GM21723 (cell line): ENCODE measurements at regions not wholly inside any gene's neighbourhood (a gene's known extent, or its start where the extent isn't known, plus 50 kb on each side); places are given as distances from the start of the nearest gene placed in this dataset.

Source experiments
- ATAC-seq: cut with Tn5 transposase; IDR thresholded peaks from one replicate; pipeline ENCODE4 v1.9.1; 2021; ENCODE audit warnings: mild to moderate bottlenecking, moderate library complexity; ENCODE audit not compliant: unreplicated experiment

DNA sequence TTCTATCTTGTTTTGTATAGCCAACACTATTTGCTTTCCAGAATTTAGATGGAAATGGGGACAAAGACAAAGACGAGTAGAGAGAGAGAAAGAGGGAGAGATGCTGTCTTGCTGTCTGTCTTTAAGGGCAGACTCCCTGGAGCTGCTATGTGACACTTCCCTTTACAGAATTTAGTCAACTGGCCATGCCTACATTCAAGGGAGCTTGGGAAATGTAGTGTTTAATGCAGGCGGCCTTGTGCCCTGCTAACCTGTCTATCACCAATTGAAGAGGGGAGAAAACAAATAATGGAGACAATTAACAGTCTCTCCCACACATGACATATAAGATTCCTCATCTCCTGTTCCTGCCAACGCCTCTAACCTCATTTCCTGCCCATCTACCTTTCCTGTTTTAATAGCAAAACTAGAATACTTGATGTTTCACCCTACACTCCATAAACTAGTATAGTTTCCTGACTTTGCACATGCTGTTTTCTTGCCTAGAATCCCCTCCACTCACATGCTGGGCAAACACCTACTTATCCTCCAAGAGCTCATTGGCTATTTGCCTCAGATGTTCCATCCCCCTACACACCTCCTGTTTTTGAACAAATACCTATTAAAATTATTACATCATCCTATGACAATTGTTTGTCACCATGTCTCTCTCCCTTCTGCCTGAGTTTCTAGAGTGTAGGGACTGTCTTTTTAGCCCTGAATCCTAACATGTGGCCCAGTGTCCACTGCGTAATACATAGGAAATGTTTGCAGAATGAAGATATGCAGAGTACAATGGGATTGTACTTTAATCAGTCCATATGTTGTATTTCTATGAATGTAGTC lies 117.2 kb downstream of the SLC25A24 start:
- ATAC-seq = no peak

DNA sequence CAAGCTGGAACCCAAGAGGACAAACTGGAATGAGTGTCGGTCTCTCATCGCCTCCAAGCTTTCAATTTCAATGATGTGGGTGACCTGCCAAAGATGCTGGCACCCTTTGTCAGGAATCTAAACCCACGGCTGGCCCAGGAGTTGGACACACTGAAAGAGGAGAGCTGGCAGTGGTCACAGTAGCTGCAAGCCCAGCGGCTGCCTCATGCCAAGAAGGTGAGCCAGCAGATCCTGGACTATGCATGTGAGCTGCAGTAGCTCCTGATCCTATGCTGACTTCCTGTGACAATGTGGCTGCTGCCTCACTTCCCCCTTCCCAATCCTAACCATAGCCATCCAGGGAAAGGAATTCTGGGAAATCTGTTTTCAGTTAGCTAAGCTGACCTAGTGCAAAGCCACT lies 117.0 kb upstream of the VAV3 start:
- ATAC-seq = no peak

DNA sequence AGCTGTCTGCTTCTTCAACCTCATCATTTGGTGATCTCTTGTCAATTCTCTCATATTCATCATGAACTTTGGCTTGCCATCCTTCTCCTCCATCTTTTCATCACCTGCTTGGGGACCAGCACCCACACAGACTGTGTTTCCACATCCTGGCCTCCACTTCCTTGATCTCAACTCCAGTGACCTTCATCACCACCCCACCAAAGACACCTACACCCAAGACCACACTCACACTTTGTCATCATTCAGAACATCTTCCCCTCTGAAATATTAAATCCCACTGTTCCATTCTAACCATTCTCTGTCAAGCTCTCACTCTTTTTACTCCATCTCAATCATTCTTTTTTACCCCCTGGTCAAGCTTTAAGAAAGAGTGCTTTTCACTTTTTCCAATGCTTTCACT lies 115.5 kb upstream of the VAV3 start:
- ATAC-seq = no peak

DNA sequence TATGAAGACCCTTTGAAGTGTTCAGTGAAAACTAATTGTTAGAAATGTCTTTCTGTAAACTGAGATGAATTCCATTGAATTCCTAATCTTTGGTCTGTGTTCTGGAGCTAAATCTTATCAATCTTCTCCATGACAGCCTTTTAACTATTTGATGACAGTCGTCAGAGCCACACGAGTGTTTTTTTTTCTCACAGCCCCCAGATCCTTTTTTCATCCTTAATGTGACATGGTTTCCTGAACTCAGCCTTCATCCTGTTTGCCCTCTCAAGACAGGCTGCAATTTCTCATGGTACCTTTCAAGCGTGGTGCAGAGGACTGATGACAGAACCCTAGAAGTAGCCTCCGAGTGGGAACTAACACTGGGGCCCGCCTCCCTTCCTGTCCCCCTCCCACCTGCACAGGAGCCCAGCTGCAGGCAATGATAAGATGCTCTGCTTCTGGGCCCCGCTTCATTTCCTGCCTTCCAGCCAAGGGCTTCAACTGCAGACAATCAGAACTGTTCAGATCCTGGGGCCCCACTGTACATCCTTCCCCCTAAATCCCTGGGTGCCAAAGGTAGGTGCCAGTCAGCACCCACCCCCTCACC lies 114.6 kb upstream of the VAV3 start:
- ATAC-seq = no peak

DNA sequence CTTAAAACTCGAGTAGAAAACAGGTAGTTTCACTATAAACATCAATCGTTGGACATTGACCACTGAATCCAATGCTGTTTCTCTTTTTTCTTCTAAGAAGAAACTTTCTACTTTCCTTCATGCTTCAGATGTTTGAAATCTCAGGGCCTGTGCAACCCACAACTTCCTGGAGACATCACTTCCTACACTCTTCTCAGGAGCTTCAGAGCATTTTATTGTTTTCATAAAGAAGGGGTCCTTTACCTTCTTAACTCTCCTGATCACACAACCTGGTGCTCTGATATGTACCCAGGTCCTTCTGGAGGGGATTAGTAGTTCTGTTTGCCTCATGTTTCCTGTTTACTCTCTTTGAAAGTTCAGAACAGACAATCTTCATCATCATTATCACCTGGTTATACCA lies 113.0 kb upstream of the VAV3 start:
- ATAC-seq = no peak

DNA sequence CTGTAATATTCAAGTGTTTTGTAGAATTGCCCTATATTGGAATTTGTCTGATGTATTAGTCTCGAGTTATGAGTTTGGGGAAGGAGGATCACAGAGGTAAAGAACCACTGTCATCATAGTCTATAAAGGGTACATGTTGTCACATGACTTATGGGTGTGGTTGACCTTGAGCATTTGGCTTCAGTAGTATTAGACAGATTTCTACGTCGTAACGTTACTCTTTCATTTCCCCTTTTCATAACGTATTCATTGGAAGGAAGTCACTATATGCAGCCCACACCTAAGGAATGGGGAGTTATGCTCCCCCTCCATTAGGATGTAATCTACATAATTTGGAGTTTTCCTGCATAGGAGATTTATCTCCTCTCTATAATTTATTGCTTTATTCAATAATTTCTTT lies 110.1 kb upstream of the VAV3 start:
- peak; percentile 92 for ATAC-seq

DNA sequence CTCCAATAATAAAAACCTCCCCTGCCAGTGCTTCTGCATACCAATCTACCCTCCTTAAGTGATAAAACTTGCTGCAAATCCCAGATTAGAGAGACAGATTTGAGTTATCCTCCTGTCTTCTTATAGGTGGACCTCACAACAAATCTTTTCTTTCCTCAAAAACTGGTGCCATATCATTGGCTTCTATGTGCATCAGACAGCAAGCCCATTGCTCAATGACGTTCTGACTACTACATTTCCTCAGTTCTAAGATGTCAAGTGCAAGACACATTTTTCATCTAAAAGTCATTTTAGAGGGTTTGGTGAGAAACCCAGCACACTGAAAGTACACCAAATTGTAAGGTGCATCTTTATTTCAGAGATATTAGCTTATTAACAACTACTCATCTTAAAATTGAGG lies 107.8 kb upstream of the VAV3 start:
- ATAC-seq = no peak

DNA sequence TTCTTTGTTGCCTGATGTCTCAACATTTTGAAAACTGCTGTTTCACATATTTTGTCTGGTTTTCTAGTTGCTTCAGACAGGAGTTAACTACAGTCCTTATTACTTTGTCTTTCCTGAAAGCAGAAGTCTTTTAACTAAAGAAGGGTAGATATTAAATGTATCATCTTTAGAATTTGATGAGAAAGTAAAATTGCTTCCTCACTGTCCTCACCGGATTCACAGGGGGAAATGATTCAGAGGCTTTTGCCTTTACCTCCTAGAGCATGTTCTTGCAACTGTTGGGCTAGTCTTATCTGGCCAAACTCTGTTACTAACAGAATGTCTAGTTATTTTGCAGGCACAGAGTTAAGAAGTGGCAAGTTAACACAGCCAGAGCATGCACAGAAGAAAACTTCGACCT lies 107.2 kb upstream of the VAV3 start:
- ATAC-seq = no peak

DNA sequence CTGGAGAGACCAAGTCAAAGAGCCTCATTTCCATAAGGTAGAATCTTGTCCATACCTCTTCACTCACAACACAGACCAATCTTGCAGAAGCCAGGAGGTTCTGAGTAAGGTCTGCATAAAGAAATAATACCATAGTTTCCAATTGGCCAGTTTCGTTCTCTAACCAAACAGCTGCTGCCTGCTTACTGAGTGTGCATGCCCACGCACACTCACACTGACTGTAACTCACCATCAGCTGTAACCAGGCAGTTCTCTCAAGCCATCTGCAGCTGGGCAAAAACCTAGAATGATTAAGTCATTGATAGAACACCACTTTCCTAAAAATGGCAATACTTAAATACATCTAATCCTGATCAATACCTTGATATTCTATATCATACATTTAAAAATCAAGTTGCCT lies 106.6 kb upstream of the VAV3 start:
- no peak for ATAC-seq

DNA sequence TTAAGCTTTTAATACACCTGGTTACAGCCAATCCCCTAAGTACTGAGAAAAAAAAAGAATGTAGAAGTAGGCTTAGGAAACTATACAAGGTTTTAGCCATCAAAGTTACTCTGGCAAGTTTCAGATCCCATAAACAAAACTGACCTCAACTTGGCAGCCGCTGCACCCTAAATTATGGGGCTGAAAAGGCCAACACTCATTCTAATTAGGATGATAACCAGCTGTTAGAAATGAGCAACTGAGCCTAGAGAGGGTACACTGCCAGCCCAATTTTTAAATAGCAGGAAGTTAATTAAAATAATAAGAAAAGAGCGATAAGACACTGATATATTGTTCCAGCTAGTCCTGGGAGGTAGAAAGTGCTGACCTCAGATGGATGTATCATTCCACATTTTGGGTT lies 105.7 kb upstream of the VAV3 start:
- no peak for ATAC-seq

DNA sequence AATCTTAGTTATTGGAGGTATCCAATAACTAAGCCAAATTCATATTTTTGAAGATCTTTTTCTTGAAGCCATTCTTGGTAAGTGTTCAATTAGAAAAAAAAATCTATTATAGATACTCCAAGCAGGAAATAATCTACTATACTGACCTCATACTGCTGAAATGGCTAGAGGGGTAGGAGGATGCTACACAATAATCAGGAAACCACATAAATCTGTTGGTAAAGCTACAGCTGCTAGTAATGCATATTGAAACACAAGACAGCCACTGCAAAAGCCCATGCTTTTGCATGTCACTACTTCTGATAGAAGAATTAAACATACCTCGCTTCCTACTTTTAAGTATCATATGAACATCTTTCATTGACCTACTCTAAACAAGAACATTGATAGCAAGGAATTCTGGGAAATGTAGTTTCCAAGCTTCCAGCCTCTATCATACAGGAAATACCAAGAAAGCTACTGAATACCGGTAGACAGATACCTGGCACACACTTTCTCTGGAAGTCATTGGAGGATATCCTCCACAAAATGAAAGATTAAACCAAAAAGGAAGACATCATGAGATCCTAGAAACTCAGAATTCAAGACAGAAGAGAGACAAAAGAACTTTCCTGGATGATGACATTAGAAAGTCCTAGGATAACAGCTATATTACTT lies 103.0 kb upstream of the VAV3 start:
- no peak for ATAC-seq

DNA sequence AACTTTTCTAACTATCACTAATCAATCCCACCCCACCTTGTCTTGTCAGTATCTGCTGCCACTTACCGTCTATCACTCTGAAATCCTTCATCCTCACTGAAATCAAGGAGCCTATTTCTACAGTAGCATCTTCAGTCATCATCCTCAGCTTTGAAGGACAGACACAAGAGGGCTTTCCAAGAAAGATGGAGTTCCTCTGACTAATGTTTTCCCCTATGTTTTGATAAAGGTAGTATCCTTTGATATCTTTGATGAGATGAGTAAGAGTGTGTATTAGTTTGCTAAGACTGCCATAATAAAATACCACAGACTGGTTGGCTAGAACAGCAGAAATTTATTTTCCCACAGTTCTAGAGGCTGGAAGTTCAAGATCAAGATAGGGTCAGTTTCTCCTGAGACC lies 101.8 kb upstream of the VAV3 start:
- ATAC-seq = no peak

DNA sequence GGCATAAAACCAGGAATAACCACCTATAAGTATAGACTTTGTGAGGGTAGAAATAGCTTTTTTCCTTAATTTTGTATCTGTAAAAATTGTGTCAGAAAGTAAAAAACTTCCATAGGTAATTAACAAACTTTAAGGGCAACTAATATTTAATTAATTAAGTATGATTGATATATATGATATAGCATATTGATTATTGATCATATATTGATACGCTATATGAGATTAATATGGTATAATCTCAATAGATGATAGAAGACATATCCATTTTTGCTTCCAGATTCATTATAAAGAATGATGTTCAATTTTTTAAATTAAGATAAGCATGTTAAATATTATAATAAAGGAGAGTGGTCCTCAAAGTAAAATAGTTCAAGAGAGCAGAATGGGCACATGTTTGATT lies 99.3 kb upstream of the VAV3 start:
- ATAC-seq = no peak

DNA sequence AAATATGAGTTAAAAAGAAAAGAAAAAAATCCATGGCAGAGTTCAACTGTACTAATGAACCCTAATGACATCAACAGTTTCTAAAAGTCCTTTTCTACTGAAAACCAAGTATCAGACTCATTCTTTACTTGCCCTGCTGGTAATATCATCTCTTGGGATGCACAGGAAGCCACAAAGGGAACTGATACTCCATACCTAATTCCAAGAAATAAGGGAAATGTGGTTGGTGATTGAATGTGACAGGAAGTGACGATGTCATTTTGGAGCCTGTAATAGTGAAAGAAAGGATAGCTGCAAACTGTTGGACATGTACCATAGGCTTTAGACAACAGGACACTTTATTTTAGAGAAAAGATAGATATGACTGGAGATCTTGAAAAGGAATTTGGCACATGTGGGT lies 98.7 kb upstream of the VAV3 start:
- no peak for ATAC-seq

DNA sequence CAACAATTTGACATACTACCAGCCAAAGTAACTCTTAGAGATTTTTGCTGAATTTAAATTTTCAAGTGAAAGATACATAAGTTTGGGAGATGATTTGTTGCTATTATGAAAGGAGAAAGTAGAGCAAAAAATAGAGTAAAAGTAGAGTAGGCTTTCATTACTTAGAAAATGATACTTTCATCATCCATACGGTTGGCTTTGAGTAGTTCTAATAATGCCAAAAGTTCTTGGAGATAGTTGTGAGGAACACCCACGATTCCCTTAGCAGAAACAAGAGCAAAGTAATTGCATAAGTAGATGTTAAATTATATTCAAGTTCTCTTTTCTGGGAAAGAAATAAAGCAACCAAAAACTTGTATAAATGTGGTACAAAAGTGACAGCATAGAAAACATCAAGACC lies 95.0 kb upstream of the VAV3 start:
- no peak for ATAC-seq

DNA sequence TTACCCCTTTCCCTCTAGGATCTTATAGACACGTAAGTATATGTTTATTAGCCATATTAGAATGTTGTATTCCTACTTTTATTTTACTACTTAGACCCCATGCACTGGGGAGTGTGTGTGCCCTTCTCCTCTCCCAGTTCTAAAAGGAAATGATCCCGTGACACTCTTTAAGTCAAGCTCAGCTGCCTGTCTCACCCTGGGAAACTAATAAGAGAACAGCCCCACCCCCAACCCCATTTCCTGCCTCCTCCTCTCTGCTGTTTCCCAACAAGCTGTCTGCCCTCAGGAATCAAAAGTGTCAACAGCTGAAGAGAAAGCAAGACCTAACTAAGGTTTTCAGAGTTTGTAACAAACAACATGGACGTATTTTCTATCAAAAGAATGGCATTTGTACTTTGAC lies 92.6 kb upstream of the VAV3 start:
- no peak for ATAC-seq

DNA sequence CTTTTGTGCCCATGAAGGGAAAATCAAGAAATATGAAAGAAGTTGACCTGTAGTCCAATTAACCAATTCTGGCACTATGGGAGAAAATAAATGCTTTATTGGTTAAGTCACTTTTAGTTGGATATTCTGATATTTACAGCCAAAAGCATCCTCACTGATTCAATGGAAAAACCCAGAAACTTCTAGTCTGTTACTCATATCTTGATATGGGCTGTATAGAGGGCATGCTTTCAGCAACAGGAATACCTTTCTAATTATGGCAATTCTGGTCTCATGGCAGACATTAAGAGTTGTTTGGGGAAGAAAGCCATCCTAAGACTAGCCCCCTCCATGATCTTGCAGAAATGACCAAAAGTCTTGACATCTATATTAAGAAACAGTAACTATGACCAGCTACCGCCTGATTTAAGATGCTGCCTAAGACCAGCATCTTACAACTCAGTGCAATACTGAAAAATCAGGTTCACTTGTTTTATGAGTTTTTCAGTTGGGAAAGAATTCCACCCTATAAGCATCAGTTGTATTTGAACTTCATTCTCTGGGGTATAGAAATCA lies 91.5 kb upstream of the VAV3 start:
- ATAC-seq = no peak

DNA sequence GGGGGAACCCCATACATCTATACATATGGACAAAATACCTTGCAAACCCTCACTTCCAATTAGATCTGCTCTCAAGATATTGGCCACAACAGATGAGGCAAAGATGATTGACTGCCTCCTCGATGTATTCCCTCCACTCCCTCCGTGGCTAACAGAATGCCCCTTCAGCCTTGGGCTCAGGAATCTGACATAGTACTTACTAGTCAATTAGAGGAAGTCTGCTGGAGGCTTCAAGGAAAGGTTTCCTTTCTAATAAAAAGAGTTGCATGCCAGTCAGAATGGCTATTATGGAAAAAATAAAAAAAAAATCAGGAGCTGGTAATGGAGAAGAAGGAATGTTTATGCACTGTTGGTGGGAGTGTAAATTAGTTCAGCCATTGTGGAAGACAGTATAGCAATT lies 90.4 kb upstream of the VAV3 start:
- ATAC-seq = no peak

DNA sequence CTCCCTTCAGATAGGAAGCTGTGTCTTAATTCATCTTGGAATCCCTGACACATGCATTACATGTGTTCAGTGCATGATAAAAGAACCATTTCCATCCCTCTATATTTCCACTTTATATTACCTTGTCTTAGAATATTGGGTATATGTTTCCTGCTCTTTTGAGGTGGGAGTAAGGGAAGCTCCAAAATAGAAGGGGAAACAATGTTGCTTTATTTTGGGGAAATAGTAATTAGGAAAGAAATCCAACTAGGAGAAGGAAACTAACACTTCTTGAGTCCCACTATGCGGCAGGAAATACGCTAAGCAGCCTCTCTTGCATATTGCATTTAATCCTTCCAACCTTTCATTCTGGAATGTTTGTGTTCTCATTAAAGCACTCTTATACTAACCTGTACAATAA lies 89.4 kb upstream of the VAV3 start:
- no peak for ATAC-seq

DNA sequence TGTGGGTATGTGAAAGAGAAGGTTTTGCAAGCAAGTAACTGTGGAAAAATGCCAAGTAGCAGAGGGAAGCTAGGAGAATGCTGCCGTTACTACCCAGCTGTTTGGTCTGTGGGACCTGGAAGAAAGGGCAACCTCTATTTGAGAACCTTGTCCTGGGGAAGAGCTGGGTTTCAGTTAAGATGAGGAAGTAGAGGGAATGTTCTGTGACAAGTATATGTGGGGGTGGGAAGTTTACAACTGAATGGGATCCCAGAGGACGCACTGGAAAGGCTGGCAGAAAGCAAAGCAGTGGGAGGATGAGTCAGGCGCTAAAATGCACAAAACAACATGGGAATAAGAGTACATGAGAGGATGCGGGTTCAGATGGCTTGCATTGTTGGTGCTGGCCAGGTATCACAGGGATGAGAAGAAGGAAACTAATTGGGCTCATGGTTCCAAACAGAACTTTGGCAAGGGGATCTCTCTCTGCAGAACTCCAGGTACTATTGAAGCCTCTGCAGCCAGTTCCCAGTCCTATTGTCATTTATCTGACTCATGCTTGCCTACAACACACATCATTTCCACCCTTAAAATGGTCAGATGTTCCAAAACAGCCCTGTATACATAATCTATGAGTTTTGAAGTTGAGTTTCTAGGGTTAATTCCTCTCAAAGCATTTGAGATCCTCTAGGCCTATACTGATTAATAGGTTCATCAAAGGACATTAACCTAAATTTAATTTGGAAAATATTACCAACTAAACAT lies 88.5 kb upstream of the VAV3 start:
- no peak for ATAC-seq

DNA sequence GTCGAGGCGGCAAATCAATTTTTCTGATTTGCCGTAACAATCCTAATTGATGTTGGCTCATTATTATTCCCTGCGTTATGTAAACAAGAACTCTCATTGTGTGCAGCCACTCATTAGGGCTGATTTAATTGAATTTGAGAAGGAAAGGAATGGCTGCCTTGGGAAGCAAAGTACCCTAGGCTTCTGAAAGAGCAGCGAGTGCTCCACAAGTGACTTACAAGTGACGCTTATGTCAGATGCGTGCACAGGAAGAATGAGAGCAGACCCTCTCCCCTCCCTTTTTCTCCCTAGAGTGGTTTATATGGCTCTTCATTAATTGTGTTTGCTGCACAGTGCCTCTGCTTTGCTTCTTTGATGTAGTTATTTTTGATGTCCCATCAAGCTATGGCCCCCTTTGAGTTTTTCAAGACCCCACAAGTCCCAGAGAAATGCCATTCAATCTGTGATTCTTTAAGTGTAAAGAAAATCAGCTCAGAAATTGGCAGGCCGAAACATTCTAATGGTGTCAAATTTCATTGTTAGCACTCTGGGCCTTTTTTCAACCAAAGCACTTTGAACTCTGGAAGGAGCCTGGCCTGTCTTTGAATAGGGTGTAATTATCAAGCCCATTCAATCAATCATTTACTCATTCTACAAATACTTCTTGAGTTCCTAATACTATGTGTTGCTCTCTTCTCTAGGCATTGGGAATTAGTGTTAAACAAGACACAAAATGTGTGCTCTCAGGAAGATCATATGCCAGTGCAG lies 86.8 kb upstream of the VAV3 start:
- no peak for ATAC-seq
